ENCODE measurements at regions not wholly inside any gene's neighbourhood (a gene's known extent, or its start where the extent isn't known, plus 50 kb on each side); places are given as distances from the start of the nearest gene placed in this dataset.
A peak's percentile ranks its signal among the peaks of the same experiment; 100 is the strongest.

DNA sequence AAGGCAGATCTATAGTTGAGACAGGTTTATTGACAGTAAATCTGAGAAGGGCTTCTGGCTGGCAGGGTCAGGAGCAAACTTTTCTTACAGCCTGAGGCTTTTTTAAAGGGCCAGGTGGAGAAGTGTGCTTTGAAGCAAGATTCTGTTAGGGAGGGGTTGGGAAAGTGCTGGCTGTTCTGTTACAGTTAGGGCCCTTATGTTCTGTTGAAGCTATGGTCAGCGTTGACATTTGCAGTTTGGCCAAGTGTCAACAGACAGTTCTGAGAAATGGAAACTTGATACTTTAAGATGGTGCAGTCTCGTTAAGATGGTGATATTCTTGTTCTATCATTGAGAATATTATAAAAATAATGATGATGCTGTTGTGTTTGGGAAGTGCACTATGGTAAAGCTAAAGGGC, 154.2 kb downstream of the RDH14 start:
- intact Hi-C loops (cut with micrococcal nuclease) = no loop called here
- H3K9me3 Mint-ChIP-seq = no peaks in the 10 kb centered on the region
- no peak overlapping the region for H3K27ac Mint-ChIP-seq
- no peaks in the 10 kb centered on the region for H3K4me1 Mint-ChIP-seq (ENCODE audit: low read depth)
- H3K4me3 Mint-ChIP-seq (ENCODE audit: low read depth) = no peak overlapping the region
- H3K27me3 Mint-ChIP-seq (ENCODE audit: low read depth) = no peaks in the 10 kb centered on the region
- no peak for DNase-seq (ENCODE audit: low spot score)
- no peaks in the 10 kb centered on the region for H3K36me3 Mint-ChIP-seq (ENCODE audit: low read depth)

GRCh38 chr2:18404708-18405107, 155.7 kb downstream of the RDH14 start:
- Mint-ChIP-seq H3K9me3 (no peaks in the 10 kb centered on the region), H3K4me1 (ENCODE audit: low read depth) (no peaks in the 10 kb centered on the region), H3K4me3 (ENCODE audit: low read depth) (no peak overlapping the region), H3K36me3 (ENCODE audit: low read depth) (no peaks in the 10 kb centered on the region), H3K27ac (no peak overlapping the region), H3K27me3 (ENCODE audit: low read depth) (no peaks in the 10 kb centered on the region)
- intact Hi-C loops (cut with micrococcal nuclease) = no loop called here
- DNase-seq (ENCODE audit: low spot score) = no peak

DNA sequence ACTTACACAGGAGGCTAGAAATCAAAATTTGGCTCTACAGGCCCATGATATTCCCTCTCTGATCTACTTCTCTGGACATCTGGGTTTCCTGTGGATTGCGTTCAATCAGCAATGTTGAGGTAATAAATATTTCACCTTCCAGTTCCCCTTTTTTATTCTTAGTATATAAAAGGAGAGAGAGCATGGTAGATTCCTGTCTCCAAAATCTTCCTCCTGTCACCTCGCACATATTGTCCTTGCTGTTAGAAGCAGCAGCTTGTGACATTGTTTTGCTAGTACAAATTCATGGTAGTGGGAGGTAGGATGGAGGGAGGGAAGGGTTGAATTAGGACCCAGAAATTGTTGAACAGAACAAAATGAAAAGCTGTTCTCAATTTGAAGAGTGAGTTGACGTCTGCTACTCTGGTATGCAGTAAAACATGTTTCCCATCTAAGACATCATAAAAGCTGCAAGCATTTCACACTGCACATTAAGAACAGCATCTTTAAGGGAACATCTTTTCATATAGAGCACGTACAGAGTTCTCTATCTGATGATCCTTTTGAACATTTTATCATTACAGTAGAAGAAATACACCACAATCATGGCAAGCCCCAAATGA, 156.4 kb downstream of the RDH14 start:
- Mint-ChIP-seq H3K4me3 (ENCODE audit: low read depth) (no peak overlapping the region), H3K27me3 (ENCODE audit: low read depth) (no peaks in the 10 kb centered on the region), H3K9me3 (no peaks in the 10 kb centered on the region), H3K36me3 (ENCODE audit: low read depth) (no peaks in the 10 kb centered on the region), H3K4me1 (ENCODE audit: low read depth) (no peaks in the 10 kb centered on the region), H3K27ac (no peak overlapping the region)
- intact Hi-C loops (cut with micrococcal nuclease) = no loop called here
- no peak for DNase-seq (ENCODE audit: low spot score)

GRCh38 chr2:18402831-18403230, 157.6 kb downstream of the RDH14 start:
- intact Hi-C loops (cut with micrococcal nuclease) = no loop called here
- Mint-ChIP-seq H3K27ac (no peak overlapping the region), H3K36me3 (ENCODE audit: low read depth) (no peaks in the 10 kb centered on the region), H3K27me3 (ENCODE audit: low read depth) (no peaks in the 10 kb centered on the region), H3K9me3 (no peaks in the 10 kb centered on the region), H3K4me1 (ENCODE audit: low read depth) (no peaks in the 10 kb centered on the region), H3K4me3 (ENCODE audit: low read depth) (no peak overlapping the region)
- no peak for DNase-seq (ENCODE audit: low spot score)

GRCh38 chr2:18401471-18401870, 159.0 kb downstream of the RDH14 start:
- Mint-ChIP-seq H3K36me3 (ENCODE audit: low read depth) (no peaks in the 10 kb centered on the region), H3K27ac (no peak overlapping the region), H3K27me3 (ENCODE audit: low read depth) (no peaks in the 10 kb centered on the region), H3K4me3 (ENCODE audit: low read depth) (no peak overlapping the region), H3K4me1 (ENCODE audit: low read depth) (no peaks in the 10 kb centered on the region), H3K9me3 (no peaks in the 10 kb centered on the region)
- DNase-seq (ENCODE audit: low spot score) = no peak
- intact Hi-C loops (cut with micrococcal nuclease) = no loop called here

DNA sequence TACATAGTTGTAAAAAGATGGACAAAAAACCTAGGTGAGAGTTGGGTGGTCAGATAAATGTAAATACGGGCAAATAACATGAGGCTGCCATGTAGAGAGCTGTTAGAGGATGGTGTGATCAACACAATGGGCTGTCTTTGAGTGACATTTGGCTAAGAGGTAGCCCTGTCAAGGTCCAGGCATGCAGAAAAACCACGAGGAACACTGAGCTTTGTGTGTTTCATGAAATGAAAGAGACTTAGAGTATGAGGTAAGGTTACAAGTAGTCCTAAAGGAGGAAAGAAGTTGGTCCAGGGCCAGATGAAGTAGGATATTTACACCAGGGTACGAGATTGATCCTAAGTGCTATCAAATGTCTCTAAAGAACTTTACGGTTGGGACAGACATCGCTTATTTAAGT, 160.9 kb downstream of the RDH14 start:
- H3K9me3 Mint-ChIP-seq = no peaks in the 10 kb centered on the region
- intact Hi-C loops (cut with micrococcal nuclease) = no loop called here
- no peaks in the 10 kb centered on the region for H3K4me1 Mint-ChIP-seq (ENCODE audit: low read depth)
- no peaks in the 10 kb centered on the region for H3K27me3 Mint-ChIP-seq (ENCODE audit: low read depth)
- no peak overlapping the region for H3K4me3 Mint-ChIP-seq (ENCODE audit: low read depth)
- H3K27ac Mint-ChIP-seq = no peak overlapping the region
- DNase-seq (ENCODE audit: low spot score) = no peak
- no peaks in the 10 kb centered on the region for H3K36me3 Mint-ChIP-seq (ENCODE audit: low read depth)

GRCh38 chr2:18398833-18399232, 161.6 kb downstream of the RDH14 start:
- Mint-ChIP-seq H3K4me3 (ENCODE audit: low read depth) (no peak overlapping the region), H3K36me3 (ENCODE audit: low read depth) (no peaks in the 10 kb centered on the region), H3K27me3 (ENCODE audit: low read depth) (no peaks in the 10 kb centered on the region), H3K9me3 (no peaks in the 10 kb centered on the region), H3K27ac (no peak overlapping the region), H3K4me1 (ENCODE audit: low read depth) (no peaks in the 10 kb centered on the region)
- intact Hi-C loops (cut with micrococcal nuclease) = no loop called here
- no peak for DNase-seq (ENCODE audit: low spot score)

- no peak for DNase-seq (ENCODE audit: low spot score)
- Mint-ChIP-seq H3K36me3 (ENCODE audit: low read depth) (no peaks in the 10 kb centered on the region), H3K9me3 (no peaks in the 10 kb centered on the region), H3K27ac (no peak overlapping the region), H3K27me3 (ENCODE audit: low read depth) (peaks cover 3% of the 10 kb centered on the region), H3K4me3 (ENCODE audit: low read depth) (no peak overlapping the region), H3K4me1 (ENCODE audit: low read depth) (no peaks in the 10 kb centered on the region)
- intact Hi-C loops (cut with micrococcal nuclease) = no loop called here
These were observed 164.0 kb downstream of the RDH14 start for GRCh38 chr2:18396329-18397010.

DNA sequence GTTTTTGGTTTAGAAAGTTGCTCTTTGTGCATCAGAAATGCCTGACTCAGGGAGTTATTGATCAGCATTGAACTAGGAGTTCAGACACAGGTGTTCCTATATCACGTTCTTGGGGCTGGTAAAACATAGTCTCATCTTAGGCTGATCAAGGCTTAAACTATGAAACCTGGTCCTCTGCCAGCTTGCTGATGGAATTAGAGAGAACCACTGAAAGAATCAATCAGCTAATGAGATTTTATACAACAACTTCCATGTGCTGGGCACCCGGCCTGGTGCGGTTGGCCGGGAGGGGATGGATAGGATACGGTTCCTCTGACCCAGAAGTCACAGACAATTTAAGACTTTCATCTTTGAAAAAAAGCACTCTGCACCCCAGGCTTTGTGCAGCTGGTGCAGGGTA, 164.9 kb downstream of the RDH14 start:
- DNase-seq (ENCODE audit: low spot score) = no peak
- H3K9me3 Mint-ChIP-seq = no peaks in the 10 kb centered on the region
- intact Hi-C loops (cut with micrococcal nuclease) = no loop called here
- H3K27me3 Mint-ChIP-seq (ENCODE audit: low read depth) = peaks cover 3% of the 10 kb centered on the region
- H3K27ac Mint-ChIP-seq = no peak overlapping the region
- no peaks in the 10 kb centered on the region for H3K36me3 Mint-ChIP-seq (ENCODE audit: low read depth)
- no peak overlapping the region for H3K4me3 Mint-ChIP-seq (ENCODE audit: low read depth)
- H3K4me1 Mint-ChIP-seq (ENCODE audit: low read depth) = no peaks in the 10 kb centered on the region

GRCh38 chr2:18387441-18388206, 172.8 kb downstream of the RDH14 start:
- Mint-ChIP-seq H3K4me3 (ENCODE audit: low read depth) (no peak overlapping the region), H3K4me1 (ENCODE audit: low read depth) (no peaks in the 10 kb centered on the region), H3K27me3 (ENCODE audit: low read depth) (peaks cover 3% of the 10 kb centered on the region), H3K36me3 (ENCODE audit: low read depth) (no peaks in the 10 kb centered on the region), H3K9me3 (no peaks in the 10 kb centered on the region), H3K27ac (no peak overlapping the region)
- intact Hi-C loops (cut with micrococcal nuclease) = loop anchor here (5.0 kb wide), 1 partner anchor 1480 kb away; no protein-coding TSS in a partner anchor
- DNase-seq (ENCODE audit: low spot score) = peak; percentile 30

GRCh38 chr2:18384242-18384641, 176.2 kb downstream of the RDH14 start:
- H3K4me1 Mint-ChIP-seq (ENCODE audit: low read depth) = no peaks in the 10 kb centered on the region
- intact Hi-C loops (cut with micrococcal nuclease) = no loop called here
- no peak overlapping the region for H3K27ac Mint-ChIP-seq
- H3K36me3 Mint-ChIP-seq (ENCODE audit: low read depth) = no peaks in the 10 kb centered on the region
- no peak overlapping the region for H3K4me3 Mint-ChIP-seq (ENCODE audit: low read depth)
- DNase-seq (ENCODE audit: low spot score) = no peak
- peaks cover 3% of the 10 kb centered on the region for H3K27me3 Mint-ChIP-seq (ENCODE audit: low read depth)
- no peaks in the 10 kb centered on the region for H3K9me3 Mint-ChIP-seq

DNA sequence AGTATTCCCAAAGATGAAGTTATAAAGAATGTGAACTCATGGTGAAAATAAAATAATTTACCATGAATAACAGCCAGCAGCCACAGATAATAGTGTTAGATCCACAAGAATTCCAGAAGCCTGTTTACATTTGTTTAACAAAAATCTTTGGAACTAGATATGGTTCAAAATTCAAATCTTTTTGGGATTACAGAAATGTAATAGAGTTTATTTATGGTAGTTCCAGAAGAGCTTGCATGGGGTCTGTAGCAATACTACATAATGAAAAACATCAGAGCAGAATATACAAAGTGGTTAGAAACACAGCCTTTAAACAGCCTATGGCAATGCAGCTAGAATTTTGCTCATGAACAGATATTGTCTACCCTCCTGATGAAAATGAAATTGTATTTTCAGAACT, 179.1 kb downstream of the RDH14 start:
- Mint-ChIP-seq H3K27me3 (ENCODE audit: low read depth) (peaks cover 5% of the 10 kb centered on the region), H3K36me3 (ENCODE audit: low read depth) (no peaks in the 10 kb centered on the region), H3K9me3 (no peaks in the 10 kb centered on the region), H3K27ac (no peak overlapping the region), H3K4me3 (ENCODE audit: low read depth) (no peak overlapping the region), H3K4me1 (ENCODE audit: low read depth) (no peaks in the 10 kb centered on the region)
- DNase-seq (ENCODE audit: low spot score) = no peak
- intact Hi-C loops (cut with micrococcal nuclease) = no loop called here

GRCh38 chr2:18380321-18380720, 180.1 kb downstream of the RDH14 start:
- intact Hi-C loops (cut with micrococcal nuclease) = no loop called here
- Mint-ChIP-seq H3K36me3 (ENCODE audit: low read depth) (no peaks in the 10 kb centered on the region), H3K9me3 (no peaks in the 10 kb centered on the region), H3K27ac (no peak overlapping the region), H3K4me3 (ENCODE audit: low read depth) (no peak overlapping the region), H3K4me1 (ENCODE audit: low read depth) (no peaks in the 10 kb centered on the region), H3K27me3 (ENCODE audit: low read depth) (peaks cover 5% of the 10 kb centered on the region)
- DNase-seq (ENCODE audit: low spot score) = no peak
